ENCODE measurements at regions not wholly inside any gene's neighbourhood (a gene's known extent, or its start where the extent isn't known, plus 50 kb on each side); places are given as distances from the start of the nearest gene placed in this dataset.

DNA sequence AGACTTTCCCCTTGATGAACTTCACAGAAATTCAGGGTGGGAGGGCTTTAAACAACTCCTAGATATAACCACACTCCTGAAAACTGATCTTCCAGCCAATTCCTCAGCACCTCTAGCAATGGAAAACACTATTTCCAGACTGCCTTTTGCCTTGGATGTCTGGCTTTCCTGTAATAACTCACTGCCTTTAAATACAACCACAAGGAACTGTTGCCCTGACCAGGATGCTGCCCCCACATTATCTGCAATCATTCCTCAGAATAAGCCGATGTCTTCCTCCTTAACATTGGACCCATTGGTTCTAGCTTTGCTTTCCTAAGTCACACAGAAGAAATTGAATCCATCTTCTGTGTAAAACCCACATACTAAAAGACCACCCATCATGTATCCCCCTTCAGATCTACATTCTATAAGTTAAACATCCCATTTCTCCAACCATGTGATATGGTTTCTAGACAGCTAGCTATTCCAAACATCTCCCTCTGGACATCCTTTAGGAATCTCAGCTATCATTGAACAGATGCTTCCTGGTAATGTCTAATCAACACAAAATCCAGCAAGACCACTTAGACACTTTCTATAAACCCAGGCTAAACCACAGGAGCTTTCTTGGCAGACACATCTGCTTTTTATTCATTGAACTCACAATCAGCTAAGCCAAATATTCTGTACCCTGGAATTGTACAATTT is 95.9 kb upstream of the KCNQ5 start:
- Histone ChIP-seq H3K4me1 (ENCODE audit: control insufficient read depth, insufficient read depth, low read length) (0 out of 2 replicates have a peak, but pooled peaks cover 2% of the 10 kb centered on the region), H2AK9ac (replicated peaks; ENCODE audit: low read depth, low read length, poor library complexity) (no peak overlapping the region), H3K4me2 (ENCODE audit: low read depth, low read length) (no peak overlapping the region; the same call in 1 of the 2 replicates), H2BK15ac (ENCODE audit: low read depth, low read length) (no peak overlapping the region; the same call in 2 of the 3 replicates), H3K9ac (ENCODE audit: low read depth, low read length) (no peak overlapping the region), H2BK20ac (ENCODE audit: low read depth, low read length) (peak overlapping the region; percentile 38; the same call in 1 of the 2 replicates), H3K9me3 (ENCODE audit: control insufficient read depth, insufficient read depth, low read length) (no peaks in the 10 kb centered on the region), H2AFZ (replicated peaks; ENCODE audit: low read length, poor library complexity) (no peak overlapping the region), H3K14ac (replicated peaks; ENCODE audit: low read depth, low read length) (no peak overlapping the region), H4K8ac (ENCODE audit: low read depth in 2 of 2, low read length in 2 of 2) (peak overlapping the region in 1 of 2 experiments; percentile 3; a peak in 1 of 4 replicates), H3K23ac (ENCODE audit: low read depth, low read length) (no peak overlapping the region), H2AK5ac (ENCODE audit: low read depth, low read length) (no peak overlapping the region; the same call in 1 of the 2 replicates), H3K4ac (ENCODE audit: low read depth, low read length) (peak overlapping the region; percentile 31; the same call in 1 of the 2 replicates), H3K18ac (ENCODE audit: low read depth, low read length) (peak overlapping the region; percentile 10; the same call in 1 of the 2 replicates), H4K5ac (ENCODE audit: low read depth, low read length) (peak overlapping the region; percentile 8; the same call in 1 of the 2 replicates), H4K20me1 (ENCODE audit: insufficient read depth, low read length) (no peaks in the 10 kb centered on the region), H2BK5ac (ENCODE audit: low read depth, low read length, poor library complexity, severe bottlenecking) (peak overlapping the region; percentile 46), H3K36me3 (ENCODE audit: control insufficient read depth, insufficient read depth, low read length) (no peaks in the 10 kb centered on the region), H2BK120ac (ENCODE audit: low read depth, low read length) (peak overlapping the region; percentile 11), H3K79me1 (ENCODE audit: low read depth in 1 of 2, low read length in 2 of 2) (no peaks in the 10 kb centered on the region), H3K27ac (ENCODE audit: insufficient read depth, low read length) (no peak overlapping the region), H4K91ac (ENCODE audit: insufficient read depth, low read depth, low read length) (0 out of 2 replicates have a peak overlapping the region, but pooled peaks have one; percentile 9), H3K56ac (ENCODE audit: extremely low read depth, insufficient read depth, low read length) (no peak overlapping the region), H3K9me1 (ENCODE audit: insufficient read depth, low read length) (no peaks in the 10 kb centered on the region), H3K27me3 (ENCODE audit: control insufficient read depth, insufficient read depth, low read length) (no peaks in the 10 kb centered on the region), H3K4me3 (ENCODE audit: insufficient read depth, low read depth, low read length) (no peak overlapping the region)
- 80% methylated on average over 1 of the region's 1 CpG; no CpG with 5 or more reads in 1 of the 2 experiments for WGBS, 2 experiments (ENCODE audit: extremely low coverage in 2 of 2, insufficient read length in 1 of 2)
- POLR2A ChIA-PET (ENCODE audit: unreplicated experiment), result no interaction called here
- ATAC-seq (ENCODE audit: low read depth) (peak; percentile 72), DNase-seq (peak; percentile 69)
- in situ Hi-C loops (cut with MboI; ENCODE audit: low sequenced_read_pairs), result no loop called here
- dilution Hi-C loops (cut with HindIII; ENCODE audit: low sequenced_read_pairs, unreplicated experiment), result no loop called here
- CTCF ChIA-PET, result interaction anchor here (0.6 kb wide), 1 partner anchor 1057 kb away, joined by 3 read pairs; no protein-coding TSS in a partner anchor
- intact Hi-C loops (cut with micrococcal nuclease), result no loop called here
- BruUV-seq (replicated peaks), result no TSS peak
- TF ChIP-seq CHD1 (IDR thresholded peaks at IDR 0.05; ENCODE audit: low read depth, low read length) (no peak), RAD21 (IDR thresholded peaks at IDR 0.05; ENCODE audit: low read length) (no peak), MAFK (IDR thresholded peaks at IDR 0.05; ENCODE audit: low read depth, low read length) (no peak), POLR2A (IDR thresholded peaks at IDR 0.05; ENCODE audit: low read depth, low read length) (no peak), MAZ (IDR thresholded peaks at IDR 0.05; ENCODE audit: borderline replicate concordance, low read depth, low read length) (no peak), RCOR1 (IDR thresholded peaks at IDR 0.05; ENCODE audit: insufficient replicate concordance, low read length) (no peak), RFX5 (IDR thresholded peaks at IDR 0.05; ENCODE audit: low read depth, low read length) (no peak), BHLHE40 (IDR thresholded peaks at IDR 0.05; ENCODE audit: low read depth, low read length) (no peak), FOS (IDR thresholded peaks at IDR 0.05; ENCODE audit: low read depth, low read length) (no peak), CEBPB (IDR thresholded peaks at IDR 0.05; ENCODE audit: low read depth, low read length) (no peak), MXI1 (IDR thresholded peaks at IDR 0.05; ENCODE audit: borderline replicate concordance, low read depth, low read length) (no peak), NFE2L2 (IDR thresholded peaks at IDR 0.05; ENCODE audit: low read depth, low read length) (no peak), SMC3 (IDR thresholded peaks at IDR 0.05; ENCODE audit: low read depth, low read length) (no peak)
- TF ChIP-seq, protein P1, sequence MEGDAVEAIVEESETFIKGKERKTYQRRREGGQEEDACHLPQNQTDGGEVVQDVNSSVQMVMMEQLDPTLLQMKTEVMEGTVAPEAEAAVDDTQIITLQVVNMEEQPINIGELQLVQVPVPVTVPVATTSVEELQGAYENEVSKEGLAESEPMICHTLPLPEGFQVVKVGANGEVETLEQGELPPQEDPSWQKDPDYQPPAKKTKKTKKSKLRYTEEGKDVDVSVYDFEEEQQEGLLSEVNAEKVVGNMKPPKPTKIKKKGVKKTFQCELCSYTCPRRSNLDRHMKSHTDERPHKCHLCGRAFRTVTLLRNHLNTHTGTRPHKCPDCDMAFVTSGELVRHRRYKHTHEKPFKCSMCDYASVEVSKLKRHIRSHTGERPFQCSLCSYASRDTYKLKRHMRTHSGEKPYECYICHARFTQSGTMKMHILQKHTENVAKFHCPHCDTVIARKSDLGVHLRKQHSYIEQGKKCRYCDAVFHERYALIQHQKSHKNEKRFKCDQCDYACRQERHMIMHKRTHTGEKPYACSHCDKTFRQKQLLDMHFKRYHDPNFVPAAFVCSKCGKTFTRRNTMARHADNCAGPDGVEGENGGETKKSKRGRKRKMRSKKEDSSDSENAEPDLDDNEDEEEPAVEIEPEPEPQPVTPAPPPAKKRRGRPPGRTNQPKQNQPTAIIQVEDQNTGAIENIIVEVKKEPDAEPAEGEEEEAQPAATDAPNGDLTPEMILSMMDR (conservative IDR thresholded peaks at IDR 0.05; ENCODE audit: low read depth, low read length), result no peak
- TF ChIP-seq, protein P2, sequence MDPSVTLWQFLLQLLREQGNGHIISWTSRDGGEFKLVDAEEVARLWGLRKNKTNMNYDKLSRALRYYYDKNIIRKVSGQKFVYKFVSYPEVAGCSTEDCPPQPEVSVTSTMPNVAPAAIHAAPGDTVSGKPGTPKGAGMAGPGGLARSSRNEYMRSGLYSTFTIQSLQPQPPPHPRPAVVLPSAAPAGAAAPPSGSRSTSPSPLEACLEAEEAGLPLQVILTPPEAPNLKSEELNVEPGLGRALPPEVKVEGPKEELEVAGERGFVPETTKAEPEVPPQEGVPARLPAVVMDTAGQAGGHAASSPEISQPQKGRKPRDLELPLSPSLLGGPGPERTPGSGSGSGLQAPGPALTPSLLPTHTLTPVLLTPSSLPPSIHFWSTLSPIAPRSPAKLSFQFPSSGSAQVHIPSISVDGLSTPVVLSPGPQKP (IDR thresholded peaks at IDR 0.05; ENCODE audit: borderline replicate concordance, low read depth, low read length), result no peak
